ENCODE measurements at regions not wholly inside any gene's neighbourhood (a gene's known extent, or its start where the extent isn't known, plus 50 kb on each side); places are given as distances from the start of the nearest gene placed in this dataset.

DNA sequence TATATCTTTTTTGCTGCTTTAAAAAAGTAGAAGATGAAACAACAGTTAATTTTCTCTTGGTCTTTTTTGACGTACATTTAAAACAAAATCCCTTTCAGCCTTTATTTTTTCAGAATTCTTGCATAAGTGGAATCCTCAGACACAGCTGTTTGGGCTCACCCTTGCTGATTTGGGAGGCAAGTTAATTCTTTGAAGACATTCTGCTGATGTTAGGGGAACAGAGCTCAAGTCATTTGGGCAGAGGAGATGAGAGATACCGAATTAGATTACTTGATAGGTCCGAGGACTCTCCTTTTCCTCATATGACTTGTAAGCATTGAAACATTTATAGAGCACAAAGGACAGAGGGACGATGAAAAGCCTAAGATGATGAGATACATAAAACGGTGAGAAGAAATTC is 567.9 kb upstream of the CITED2 start:
- in situ Hi-C loops (cut with HindIII; ENCODE audit: low sequenced_read_pairs) = no loop called here
- no peak overlapping the region for H3K4me3 ChIP-seq (ENCODE audit: low read depth, low read length)
- no peak for DNase-seq (ENCODE audit: low read depth)
- TF ChIP-seq, protein P1, sequence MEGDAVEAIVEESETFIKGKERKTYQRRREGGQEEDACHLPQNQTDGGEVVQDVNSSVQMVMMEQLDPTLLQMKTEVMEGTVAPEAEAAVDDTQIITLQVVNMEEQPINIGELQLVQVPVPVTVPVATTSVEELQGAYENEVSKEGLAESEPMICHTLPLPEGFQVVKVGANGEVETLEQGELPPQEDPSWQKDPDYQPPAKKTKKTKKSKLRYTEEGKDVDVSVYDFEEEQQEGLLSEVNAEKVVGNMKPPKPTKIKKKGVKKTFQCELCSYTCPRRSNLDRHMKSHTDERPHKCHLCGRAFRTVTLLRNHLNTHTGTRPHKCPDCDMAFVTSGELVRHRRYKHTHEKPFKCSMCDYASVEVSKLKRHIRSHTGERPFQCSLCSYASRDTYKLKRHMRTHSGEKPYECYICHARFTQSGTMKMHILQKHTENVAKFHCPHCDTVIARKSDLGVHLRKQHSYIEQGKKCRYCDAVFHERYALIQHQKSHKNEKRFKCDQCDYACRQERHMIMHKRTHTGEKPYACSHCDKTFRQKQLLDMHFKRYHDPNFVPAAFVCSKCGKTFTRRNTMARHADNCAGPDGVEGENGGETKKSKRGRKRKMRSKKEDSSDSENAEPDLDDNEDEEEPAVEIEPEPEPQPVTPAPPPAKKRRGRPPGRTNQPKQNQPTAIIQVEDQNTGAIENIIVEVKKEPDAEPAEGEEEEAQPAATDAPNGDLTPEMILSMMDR (IDR thresholded peaks at IDR 0.05; ENCODE audit: low read depth, low read length, missing control alignments) = no peak

DNA sequence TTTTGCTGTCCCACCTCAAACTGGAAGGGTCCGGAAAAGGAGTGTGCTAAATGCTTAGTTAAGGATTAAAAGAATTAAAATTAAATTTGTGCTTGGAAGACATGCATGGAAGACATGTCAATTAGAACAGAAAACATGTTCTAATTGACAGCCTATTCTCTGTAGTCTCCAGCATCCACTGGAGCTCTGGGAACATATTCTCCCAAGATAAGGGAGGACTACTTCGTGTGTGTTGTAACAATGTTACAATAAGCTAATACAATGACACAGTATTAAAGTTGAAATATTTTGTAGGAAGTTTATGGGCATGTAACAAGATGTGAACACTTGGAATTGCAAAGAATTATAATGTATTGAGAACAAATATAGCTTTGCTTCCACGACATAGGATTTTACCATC is 567.4 kb upstream of the CITED2 start:
- H3K4me3 ChIP-seq (ENCODE audit: low read depth, low read length) = no peak overlapping the region
- in situ Hi-C loops (cut with HindIII; ENCODE audit: low sequenced_read_pairs) = no loop called here
- no peak for DNase-seq (ENCODE audit: low read depth)
- TF ChIP-seq, protein P1 (IDR thresholded peaks at IDR 0.05; ENCODE audit: low read depth, low read length, missing control alignments) = no peak

DNA sequence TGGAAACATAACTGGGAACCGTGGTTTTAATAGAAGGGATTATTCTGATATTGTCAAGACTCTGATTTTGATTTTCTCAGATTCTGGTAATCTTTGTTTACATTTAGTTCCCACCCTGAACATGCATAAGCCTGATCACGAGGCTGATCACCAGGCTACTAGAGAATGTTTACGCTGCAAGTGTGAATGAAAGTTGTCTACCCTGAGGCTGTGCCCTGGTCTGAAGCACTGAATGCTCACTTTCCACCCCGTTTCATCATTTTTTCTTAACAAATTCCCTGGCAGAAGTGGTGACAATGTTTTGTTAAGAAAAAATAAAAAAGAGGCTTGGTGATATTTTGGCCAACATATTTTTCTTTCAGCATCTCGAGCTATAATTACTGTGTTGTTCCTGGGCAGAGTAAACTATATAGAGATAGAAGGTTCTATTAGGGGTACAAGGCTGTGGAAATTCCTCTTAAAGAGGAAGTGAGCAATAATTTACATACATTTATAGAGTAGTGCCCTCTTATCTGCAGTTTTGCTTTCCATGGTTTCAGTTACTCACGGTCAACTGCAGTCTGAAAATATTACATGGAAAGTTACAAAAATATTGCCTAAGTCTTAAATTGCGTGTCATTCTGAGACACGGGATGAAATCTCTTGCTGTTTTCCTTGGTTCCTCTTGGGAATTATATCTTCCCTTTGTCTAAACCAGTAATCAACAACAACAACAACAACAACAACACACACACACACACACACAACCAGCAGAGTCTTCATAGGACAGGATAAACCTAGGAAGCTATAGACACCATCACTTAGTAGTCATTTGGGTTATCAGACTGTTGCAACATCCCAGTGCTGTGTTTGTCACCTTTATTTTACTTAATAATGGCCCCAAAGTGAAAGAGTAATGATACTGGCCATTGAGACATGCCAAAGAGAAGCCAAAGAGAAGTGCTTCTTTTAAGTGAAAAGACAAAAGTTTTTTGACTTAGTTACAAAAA is 566.6 kb upstream of the CITED2 start:
- in situ Hi-C loops (cut with HindIII; ENCODE audit: low sequenced_read_pairs) = no loop called here
- TF ChIP-seq, protein P1 (IDR thresholded peaks at IDR 0.05; ENCODE audit: low read depth, low read length, missing control alignments) = no peak
- H3K4me3 ChIP-seq (ENCODE audit: low read depth, low read length) = no peak overlapping the region
- no peak for DNase-seq (ENCODE audit: low read depth)

DNA sequence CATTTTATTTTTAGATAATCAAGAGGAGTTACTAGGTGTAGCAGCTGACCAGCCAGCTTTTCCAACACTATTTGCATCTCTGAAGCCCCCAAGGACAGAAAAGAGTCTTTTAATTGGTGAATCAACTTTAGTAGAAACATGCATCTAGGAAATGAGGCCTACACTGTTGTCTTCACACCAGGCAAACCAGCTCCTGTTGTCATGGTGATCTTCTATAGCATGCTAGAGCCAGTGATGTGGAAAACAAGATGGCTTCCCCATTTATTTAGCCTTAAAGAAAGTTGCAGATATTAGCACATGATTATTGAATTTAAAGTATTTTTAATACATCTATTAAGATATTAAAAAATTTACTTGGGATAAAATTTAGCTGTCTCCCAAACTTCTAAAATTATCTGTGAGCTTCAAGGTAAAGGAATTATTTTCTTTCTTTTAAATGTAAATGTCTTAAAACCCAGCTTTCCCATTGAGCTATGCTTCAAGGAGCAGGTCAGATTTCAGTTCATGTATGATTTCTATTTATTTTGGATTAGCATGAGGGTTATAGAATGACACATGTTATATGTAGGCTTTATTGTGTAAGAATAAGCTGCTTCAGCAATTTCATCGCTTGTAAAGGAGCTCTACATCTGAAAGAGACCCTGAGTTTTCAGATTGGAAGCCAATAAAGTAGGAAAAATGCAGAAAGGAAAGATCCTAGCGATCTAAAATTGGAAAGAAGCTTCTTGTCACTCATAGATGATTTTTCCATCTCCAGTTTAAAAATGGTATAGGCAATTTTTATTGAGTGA is 564.9 kb upstream of the CITED2 start:
- no peak for DNase-seq (ENCODE audit: low read depth)
- TF ChIP-seq, protein P1 (IDR thresholded peaks at IDR 0.05; ENCODE audit: low read depth, low read length, missing control alignments) = no peak
- in situ Hi-C loops (cut with HindIII; ENCODE audit: low sequenced_read_pairs) = no loop called here
- no peak overlapping the region for H3K4me3 ChIP-seq (ENCODE audit: low read depth, low read length)

DNA sequence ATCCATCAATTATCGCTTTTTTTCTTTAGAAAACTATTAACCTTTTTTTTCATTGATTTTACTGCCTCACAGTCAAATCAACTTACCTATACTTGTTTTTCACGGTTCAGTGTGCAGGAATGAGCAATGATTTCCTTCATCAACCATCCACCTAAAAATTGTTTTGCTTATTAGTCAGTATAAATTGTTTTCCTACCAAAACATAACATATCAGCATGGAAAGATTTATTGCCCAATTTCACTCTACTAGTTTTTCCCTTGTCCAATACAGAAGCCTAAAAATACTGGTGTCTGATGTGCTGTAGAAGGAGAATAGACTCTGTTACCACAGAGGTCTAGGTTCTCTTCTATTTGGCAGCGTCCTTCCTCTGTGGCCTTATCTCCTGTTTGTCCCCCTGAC is 558.2 kb upstream of the CITED2 start:
- in situ Hi-C loops (cut with HindIII; ENCODE audit: low sequenced_read_pairs) = no loop called here
- DNase-seq (ENCODE audit: low read depth) = no peak

DNA sequence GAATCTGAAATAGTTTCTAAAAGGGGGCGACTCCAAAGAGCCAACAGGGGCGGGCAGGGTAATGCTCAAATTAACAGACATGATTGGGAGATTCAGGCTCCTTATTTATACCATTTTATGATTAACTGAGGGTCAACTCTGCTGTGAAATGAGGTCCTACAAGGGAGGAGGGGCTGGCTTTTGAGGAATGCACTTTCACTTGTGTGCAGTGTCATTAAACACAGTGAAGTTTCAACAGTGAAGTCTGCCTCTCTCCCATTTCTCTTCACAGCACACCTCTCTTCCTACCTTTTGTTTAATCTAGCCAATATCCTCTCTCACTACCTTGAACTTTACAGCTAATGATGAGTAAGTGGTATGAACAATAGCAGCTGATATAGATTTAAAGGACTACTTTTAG is 557.3 kb upstream of the CITED2 start:
- in situ Hi-C loops (cut with HindIII; ENCODE audit: low sequenced_read_pairs) = no loop called here
- TF ChIP-seq, protein P1 (IDR thresholded peaks at IDR 0.05; ENCODE audit: low read depth, low read length, missing control alignments) = no peak
- no peak for DNase-seq (ENCODE audit: low read depth)
- no peak overlapping the region for H3K4me3 ChIP-seq (ENCODE audit: low read depth, low read length)

More for the DNA sequence above, 558.2 kb upstream of the CITED2 start:
- TF ChIP-seq, protein P1 (IDR thresholded peaks at IDR 0.05; ENCODE audit: low read depth, low read length, missing control alignments) = no peak
- no peak overlapping the region for H3K4me3 ChIP-seq (ENCODE audit: low read depth, low read length)
